ENCODE measurements at regions not wholly inside any gene's neighbourhood (a gene's known extent, or its start where the extent isn't known, plus 50 kb on each side); places are given as distances from the start of the nearest gene placed in this dataset.
"Not testable (repeated sequence)": the region's sequence is repeated elsewhere in the genome, so short reads cannot be mapped to it uniquely, and the experiment has no call there.

DNA sequence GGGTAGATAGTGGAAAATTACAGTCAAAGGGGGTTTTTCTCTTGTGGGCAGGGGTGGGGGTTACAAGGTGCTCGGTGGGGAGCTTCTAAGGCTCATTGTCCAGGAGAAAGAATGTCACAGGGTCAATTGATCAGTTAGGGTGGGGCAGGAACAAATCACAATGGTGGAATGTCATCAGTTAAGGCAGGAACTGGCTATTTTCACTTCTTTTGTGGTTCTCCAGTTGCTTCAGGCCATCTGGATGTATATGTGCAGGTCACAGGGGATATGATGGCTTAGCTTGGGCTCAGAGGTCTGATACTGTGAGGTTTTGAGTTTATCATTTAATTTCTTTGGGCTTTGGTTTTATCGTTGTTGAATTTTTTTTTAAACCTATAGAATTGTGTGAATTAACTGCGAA, 321.4 kb downstream of the EDEM1 start:
- TF ChIP-seq, protein P1, sequence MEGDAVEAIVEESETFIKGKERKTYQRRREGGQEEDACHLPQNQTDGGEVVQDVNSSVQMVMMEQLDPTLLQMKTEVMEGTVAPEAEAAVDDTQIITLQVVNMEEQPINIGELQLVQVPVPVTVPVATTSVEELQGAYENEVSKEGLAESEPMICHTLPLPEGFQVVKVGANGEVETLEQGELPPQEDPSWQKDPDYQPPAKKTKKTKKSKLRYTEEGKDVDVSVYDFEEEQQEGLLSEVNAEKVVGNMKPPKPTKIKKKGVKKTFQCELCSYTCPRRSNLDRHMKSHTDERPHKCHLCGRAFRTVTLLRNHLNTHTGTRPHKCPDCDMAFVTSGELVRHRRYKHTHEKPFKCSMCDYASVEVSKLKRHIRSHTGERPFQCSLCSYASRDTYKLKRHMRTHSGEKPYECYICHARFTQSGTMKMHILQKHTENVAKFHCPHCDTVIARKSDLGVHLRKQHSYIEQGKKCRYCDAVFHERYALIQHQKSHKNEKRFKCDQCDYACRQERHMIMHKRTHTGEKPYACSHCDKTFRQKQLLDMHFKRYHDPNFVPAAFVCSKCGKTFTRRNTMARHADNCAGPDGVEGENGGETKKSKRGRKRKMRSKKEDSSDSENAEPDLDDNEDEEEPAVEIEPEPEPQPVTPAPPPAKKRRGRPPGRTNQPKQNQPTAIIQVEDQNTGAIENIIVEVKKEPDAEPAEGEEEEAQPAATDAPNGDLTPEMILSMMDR (IDR thresholded peaks at IDR 0.05): not testable (repeated sequence)
- TF ChIP-seq POLR2A (IDR thresholded peaks at IDR 0.05): not testable (repeated sequence)

All from testis (tissue), 2 donors.